ENCODE measurements at regions not wholly inside any gene's neighbourhood (a gene's known extent, or its start where the extent isn't known, plus 50 kb on each side); places are given as distances from the start of the nearest gene placed in this dataset.

DNA sequence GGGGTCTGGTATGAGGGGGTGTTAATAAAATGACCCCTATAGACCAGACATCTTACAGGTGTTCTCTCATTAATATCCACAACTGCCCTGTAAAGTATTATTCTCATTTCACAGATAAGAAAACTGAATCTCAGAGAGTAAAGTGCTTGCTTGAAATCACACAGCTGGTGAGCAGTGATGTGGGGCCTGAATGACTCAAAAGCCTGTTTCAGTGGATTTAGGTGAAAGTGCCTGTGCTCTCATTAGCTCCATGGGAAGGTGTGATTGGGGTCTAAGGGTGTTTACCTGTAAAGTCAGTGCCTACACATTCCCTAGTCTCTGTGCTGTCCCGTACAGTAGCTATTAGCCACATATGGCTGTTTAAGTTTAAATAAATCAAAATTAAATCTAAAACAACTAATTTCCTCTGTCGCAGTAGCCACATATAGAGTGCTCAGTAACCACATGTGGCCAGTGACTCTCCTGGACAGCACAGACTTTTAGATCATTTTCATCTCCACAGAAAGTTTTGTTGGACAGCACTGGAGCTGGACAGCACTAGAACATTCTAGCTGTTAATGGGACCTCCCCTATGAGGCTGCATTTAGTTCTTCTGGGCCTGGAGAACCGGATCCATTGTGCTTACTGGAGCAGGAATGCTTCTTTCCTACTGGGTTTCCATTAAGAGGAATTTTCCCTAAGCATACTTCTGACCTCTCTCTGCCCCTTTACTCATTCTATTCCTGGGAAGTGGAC, 52.5 kb upstream of the SEMA6A start:
- no peak for TF ChIP-seq POLR2AphosphoS5 (IDR thresholded peaks at IDR 0.05; ENCODE audit: low read depth, low read length)
- no peak for TF ChIP-seq TAF1 (IDR thresholded peaks at IDR 0.05; ENCODE audit: borderline replicate concordance, low read depth, low read length)
- no peak for TF ChIP-seq POLR2A (IDR thresholded peaks at IDR 0.05; ENCODE audit: low read depth, low read length)

All from GM12892 (cell line).